GM23248 (cell line): ENCODE measurements at regions not wholly inside any gene's neighbourhood (a gene's known extent, or its start where the extent isn't known, plus 50 kb on each side); places are given as distances from the start of the nearest gene placed in this dataset.

Experiments used
- EZH2 ChIP-seq: fragments of 200-600 bp; sonication (generic); IDR thresholded peaks from 2 replicates; pipeline ENCODE4 v1.6.1; 2018; ENCODE audit warnings: antibody characterized with exemption, mild to moderate bottlenecking; ENCODE audit not compliant: insufficient read depth, poor library complexity, severe bottlenecking
- EZH2phosphoT487 ChIP-seq: fragments of 200-600 bp; sonication (generic); IDR thresholded peaks from 2 replicates; pipeline ENCODE4 v1.6.1; 2018; ENCODE audit warnings: antibody characterized with exemption, moderate library complexity, mild to moderate bottlenecking, low read depth; ENCODE audit not compliant: insufficient read depth

GRCh38 chr11:114986365-114986764 lies 308.0 kb downstream of the NXPE2 start:
- no peak for TF ChIP-seq EZH2
- TF ChIP-seq EZH2phosphoT487, result no peak
